ENCODE measurements at regions not wholly inside any gene's neighbourhood (a gene's known extent, or its start where the extent isn't known, plus 50 kb on each side); places are given as distances from the start of the nearest gene placed in this dataset.

DNA sequence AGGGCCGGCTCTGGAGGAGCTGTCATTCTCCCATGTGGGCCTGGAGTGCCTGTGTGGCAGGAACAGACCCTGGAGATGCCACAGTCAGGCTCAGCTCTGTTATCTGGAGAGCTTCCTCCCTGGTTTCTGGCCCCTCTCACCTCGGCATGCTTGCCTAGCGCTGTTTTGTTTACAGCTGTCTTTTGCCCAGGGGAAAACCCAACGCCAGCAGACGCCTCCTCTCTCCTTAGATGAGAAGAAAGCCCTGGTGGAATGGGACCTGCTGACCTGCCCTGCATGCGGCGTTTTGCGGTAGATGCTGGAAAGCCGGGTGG lies 104.9 kb downstream of the CRYAA start (continued):
- TF ChIP-seq, protein P1, sequence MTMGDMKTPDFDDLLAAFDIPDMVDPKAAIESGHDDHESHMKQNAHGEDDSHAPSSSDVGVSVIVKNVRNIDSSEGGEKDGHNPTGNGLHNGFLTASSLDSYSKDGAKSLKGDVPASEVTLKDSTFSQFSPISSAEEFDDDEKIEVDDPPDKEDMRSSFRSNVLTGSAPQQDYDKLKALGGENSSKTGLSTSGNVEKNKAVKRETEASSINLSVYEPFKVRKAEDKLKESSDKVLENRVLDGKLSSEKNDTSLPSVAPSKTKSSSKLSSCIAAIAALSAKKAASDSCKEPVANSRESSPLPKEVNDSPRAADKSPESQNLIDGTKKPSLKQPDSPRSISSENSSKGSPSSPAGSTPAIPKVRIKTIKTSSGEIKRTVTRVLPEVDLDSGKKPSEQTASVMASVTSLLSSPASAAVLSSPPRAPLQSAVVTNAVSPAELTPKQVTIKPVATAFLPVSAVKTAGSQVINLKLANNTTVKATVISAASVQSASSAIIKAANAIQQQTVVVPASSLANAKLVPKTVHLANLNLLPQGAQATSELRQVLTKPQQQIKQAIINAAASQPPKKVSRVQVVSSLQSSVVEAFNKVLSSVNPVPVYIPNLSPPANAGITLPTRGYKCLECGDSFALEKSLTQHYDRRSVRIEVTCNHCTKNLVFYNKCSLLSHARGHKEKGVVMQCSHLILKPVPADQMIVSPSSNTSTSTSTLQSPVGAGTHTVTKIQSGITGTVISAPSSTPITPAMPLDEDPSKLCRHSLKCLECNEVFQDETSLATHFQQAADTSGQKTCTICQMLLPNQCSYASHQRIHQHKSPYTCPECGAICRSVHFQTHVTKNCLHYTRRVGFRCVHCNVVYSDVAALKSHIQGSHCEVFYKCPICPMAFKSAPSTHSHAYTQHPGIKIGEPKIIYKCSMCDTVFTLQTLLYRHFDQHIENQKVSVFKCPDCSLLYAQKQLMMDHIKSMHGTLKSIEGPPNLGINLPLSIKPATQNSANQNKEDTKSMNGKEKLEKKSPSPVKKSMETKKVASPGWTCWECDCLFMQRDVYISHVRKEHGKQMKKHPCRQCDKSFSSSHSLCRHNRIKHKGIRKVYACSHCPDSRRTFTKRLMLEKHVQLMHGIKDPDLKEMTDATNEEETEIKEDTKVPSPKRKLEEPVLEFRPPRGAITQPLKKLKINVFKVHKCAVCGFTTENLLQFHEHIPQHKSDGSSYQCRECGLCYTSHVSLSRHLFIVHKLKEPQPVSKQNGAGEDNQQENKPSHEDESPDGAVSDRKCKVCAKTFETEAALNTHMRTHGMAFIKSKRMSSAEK (CRISPR knock-in tag; IDR thresholded peaks at IDR 0.05; ENCODE audit: borderline replicate concordance): no peak
- TF ChIP-seq ZNF423 (CRISPR knock-in tag; IDR thresholded peaks at IDR 0.05) (no peak), FOXK1 (CRISPR knock-in tag; IDR thresholded peaks at IDR 0.05) (no peak), ZBTB21 (CRISPR knock-in tag; IDR thresholded peaks at IDR 0.05; ENCODE audit: borderline replicate concordance) (no peak), SMAD4 (CRISPR knock-in tag; IDR thresholded peaks at IDR 0.05) (no peak), SP1 (CRISPR knock-in tag; conservative IDR thresholded peaks at IDR 0.05) (no peak), TCF7 (CRISPR knock-in tag; IDR thresholded peaks at IDR 0.05; ENCODE audit: low read depth) (no peak), RORB (CRISPR knock-in tag; IDR thresholded peaks at IDR 0.05) (no peak), JAZF1 (CRISPR knock-in tag; IDR thresholded peaks at IDR 0.05) (no peak), ZNF671 (CRISPR knock-in tag; IDR thresholded peaks at IDR 0.05) (no peak), KAT7 (CRISPR knock-in tag; IDR thresholded peaks at IDR 0.05; ENCODE audit: borderline replicate concordance) (no peak)
- TF ChIP-seq, protein P2, sequence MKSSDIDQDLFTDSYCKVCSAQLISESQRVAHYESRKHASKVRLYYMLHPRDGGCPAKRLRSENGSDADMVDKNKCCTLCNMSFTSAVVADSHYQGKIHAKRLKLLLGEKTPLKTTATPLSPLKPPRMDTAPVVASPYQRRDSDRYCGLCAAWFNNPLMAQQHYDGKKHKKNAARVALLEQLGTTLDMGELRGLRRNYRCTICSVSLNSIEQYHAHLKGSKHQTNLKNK (CRISPR knock-in tag; IDR thresholded peaks at IDR 0.05): no peak
- TF ChIP-seq, protein P3, sequence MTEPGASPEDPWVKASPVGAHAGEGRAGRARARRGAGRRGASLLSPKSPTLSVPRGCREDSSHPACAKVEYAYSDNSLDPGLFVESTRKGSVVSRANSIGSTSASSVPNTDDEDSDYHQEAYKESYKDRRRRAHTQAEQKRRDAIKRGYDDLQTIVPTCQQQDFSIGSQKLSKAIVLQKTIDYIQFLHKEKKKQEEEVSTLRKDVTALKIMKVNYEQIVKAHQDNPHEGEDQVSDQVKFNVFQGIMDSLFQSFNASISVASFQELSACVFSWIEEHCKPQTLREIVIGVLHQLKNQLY (CRISPR knock-in tag; IDR thresholded peaks at IDR 0.05): no peak
- TF ChIP-seq, protein P4, sequence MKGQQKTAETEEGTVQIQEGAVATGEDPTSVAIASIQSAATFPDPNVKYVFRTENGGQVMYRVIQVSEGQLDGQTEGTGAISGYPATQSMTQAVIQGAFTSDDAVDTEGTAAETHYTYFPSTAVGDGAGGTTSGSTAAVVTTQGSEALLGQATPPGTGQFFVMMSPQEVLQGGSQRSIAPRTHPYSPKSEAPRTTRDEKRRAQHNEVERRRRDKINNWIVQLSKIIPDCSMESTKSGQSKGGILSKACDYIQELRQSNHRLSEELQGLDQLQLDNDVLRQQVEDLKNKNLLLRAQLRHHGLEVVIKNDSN (CRISPR knock-in tag; IDR thresholded peaks at IDR 0.05): no peak
- TF ChIP-seq, protein P5, sequence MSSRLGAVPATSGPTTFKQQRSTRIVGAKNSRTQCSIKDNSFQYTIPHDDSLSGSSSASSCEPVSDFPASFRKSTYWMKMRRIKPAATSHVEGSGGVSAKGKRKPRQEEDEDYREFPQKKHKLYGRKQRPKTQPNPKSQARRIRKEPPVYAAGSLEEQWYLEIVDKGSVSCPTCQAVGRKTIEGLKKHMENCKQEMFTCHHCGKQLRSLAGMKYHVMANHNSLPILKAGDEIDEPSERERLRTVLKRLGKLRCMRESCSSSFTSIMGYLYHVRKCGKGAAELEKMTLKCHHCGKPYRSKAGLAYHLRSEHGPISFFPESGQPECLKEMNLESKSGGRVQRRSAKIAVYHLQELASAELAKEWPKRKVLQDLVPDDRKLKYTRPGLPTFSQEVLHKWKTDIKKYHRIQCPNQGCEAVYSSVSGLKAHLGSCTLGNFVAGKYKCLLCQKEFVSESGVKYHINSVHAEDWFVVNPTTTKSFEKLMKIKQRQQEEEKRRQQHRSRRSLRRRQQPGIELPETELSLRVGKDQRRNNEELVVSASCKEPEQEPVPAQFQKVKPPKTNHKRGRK (CRISPR knock-in tag; IDR thresholded peaks at IDR 0.05; ENCODE audit: borderline replicate concordance): no peak

DNA sequence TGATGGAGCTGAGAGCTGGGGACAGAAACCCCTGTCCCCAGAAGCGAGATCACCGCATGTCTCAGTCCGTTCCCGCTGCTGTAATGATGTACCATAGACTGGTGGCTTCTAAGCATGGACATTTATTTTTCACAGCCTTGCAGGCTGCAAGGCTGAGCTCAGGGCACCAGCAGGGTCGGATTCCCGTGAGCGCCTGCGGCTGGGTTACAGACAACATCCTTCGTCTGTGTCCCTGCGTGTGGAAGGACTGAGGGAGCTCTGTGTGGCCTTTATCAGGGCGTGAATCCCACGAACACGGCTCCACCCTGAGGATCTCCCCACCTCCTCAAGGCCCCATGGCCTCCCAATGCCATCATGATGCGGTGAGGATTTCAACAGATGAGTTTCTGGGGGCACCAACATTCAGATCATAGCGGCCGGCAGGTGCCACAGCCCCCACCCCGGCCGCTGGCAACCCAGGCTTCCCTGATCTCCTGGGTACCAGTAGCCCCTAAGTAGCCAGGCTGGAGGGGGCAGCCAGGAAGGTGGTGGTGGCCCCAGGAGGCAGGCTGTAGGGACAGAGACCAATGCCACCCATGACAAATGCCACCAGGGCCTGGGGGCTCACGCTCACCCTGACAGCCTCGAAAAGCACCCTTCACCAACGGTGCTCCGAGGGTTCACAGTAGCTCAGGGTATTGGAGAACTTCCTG lies 104.4 kb downstream of the CRYAA start:
- POLR2A ChIA-PET: no interaction called here
- CTCF ChIA-PET: no interaction called here
- DNase-seq (ENCODE audit: low spot score) (no peak), ATAC-seq (no peak)
- Mint-ChIP-seq H3K4me1 (peaks cover 15% of the 10 kb centered on the region), H3K4me3 (no peak overlapping the region), H3K9me3 (no peaks in the 10 kb centered on the region), H3K36me3 (no peaks in the 10 kb centered on the region), H3K27ac (no peak overlapping the region), H3K27me3 (ENCODE audit: low read depth) (peaks cover 2% of the 10 kb centered on the region; the same call in 1 of the 2 replicates)
- TF ChIP-seq, protein P6, sequence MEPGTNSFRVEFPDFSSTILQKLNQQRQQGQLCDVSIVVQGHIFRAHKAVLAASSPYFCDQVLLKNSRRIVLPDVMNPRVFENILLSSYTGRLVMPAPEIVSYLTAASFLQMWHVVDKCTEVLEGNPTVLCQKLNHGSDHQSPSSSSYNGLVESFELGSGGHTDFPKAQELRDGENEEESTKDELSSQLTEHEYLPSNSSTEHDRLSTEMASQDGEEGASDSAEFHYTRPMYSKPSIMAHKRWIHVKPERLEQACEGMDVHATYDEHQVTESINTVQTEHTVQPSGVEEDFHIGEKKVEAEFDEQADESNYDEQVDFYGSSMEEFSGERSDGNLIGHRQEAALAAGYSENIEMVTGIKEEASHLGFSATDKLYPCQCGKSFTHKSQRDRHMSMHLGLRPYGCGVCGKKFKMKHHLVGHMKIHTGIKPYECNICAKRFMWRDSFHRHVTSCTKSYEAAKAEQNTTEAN (CRISPR knock-in tag; IDR thresholded peaks at IDR 0.05): no peak
- TF ChIP-seq NFATC4 (CRISPR knock-in tag; IDR thresholded peaks at IDR 0.05): no peak
- TF ChIP-seq RELA (CRISPR knock-in tag; IDR thresholded peaks at IDR 0.05; ENCODE audit: borderline replicate concordance): no peak
- TF ChIP-seq, protein P1 (CRISPR knock-in tag; IDR thresholded peaks at IDR 0.05; ENCODE audit: borderline replicate concordance): no peak
- no peak for TF ChIP-seq FOXK1 (CRISPR knock-in tag; IDR thresholded peaks at IDR 0.05)
- TF ChIP-seq MXD4 (CRISPR knock-in tag; IDR thresholded peaks at IDR 0.05; ENCODE audit: borderline replicate concordance): no peak
- TF ChIP-seq, protein P7, sequence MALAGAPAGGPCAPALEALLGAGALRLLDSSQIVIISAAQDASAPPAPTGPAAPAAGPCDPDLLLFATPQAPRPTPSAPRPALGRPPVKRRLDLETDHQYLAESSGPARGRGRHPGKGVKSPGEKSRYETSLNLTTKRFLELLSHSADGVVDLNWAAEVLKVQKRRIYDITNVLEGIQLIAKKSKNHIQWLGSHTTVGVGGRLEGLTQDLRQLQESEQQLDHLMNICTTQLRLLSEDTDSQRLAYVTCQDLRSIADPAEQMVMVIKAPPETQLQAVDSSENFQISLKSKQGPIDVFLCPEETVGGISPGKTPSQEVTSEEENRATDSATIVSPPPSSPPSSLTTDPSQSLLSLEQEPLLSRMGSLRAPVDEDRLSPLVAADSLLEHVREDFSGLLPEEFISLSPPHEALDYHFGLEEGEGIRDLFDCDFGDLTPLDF (CRISPR knock-in tag; IDR thresholded peaks at IDR 0.05): no peak
- TF ChIP-seq, protein P8, sequence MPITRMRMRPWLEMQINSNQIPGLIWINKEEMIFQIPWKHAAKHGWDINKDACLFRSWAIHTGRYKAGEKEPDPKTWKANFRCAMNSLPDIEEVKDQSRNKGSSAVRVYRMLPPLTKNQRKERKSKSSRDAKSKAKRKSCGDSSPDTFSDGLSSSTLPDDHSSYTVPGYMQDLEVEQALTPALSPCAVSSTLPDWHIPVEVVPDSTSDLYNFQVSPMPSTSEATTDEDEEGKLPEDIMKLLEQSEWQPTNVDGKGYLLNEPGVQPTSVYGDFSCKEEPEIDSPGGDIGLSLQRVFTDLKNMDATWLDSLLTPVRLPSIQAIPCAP (CRISPR knock-in tag; IDR thresholded peaks at IDR 0.05): no peak

Measured in WTC11 (cell line).